RPMI8226 (cell line): ENCODE measurements at regions not wholly inside any gene's neighbourhood (a gene's known extent, or its start where the extent isn't known, plus 50 kb on each side); places are given as distances from the start of the nearest gene placed in this dataset.

Experiments used
- DNase-seq: peaks from one replicate; pipeline ENCODE4 v3.0.0-alpha.2; 2015

- no peak for DNase-seq
Observed at GRCh38 chr2:42108852-42109251, 60.3 kb upstream of the EML4 start.

DNA sequence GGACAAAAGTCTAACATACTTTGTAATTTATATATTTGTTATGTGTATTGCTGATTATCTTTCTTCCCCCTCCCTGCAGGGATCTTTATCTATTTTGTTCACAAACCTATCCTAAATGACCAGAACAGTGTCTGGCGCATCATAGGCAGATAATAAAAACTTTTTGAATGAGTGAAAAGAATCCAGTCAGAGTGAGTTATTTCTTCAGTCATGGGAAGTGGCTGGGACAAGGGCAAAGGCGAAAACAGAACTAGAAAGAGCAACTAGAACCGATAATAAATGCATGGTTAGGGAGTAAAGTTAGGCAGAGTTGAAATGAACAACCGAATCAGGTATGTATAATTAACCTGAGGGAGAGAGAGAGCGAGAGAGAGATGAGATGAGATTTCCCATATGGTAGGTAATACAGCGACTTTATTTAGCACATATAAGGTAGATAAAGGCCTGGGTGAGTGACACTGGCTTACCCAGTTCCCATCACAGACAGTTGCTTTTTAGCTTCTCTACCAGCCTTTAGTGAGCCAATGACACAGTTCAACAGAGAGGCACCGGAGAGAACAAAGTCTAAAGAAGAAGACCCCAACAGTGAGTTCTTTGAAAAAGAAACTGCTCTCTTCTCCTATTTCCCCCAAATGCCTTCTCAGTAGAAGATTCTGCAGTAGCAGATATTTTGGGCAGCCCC lies 59.1 kb upstream of the EML4 start:
- DNase-seq: no peak

GRCh38 chr2:42110641-42111322 lies 58.4 kb upstream of the EML4 start:
- no peak for DNase-seq

GRCh38 chr2:42112418-42112817 lies 56.7 kb upstream of the EML4 start:
- DNase-seq: no peak

DNA sequence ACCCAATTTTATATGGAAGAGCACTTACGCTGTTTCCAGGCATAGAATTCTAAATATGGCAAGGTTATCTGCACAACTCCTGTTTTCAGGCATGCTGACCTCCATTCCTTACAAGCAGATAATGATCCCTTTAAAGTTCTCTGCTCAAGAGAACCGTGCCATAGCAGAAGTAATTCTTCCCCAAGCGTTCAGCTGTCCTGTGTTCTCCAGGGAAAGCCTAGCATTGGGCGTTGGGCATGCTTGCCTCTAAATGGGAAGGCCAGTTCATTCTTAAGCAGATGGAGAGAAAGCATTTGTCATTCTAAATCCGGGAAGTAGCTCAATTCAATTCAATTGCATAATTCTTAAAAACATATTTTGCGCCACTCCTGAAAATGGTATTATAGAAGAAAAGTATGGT lies 55.7 kb upstream of the EML4 start:
- no peak for DNase-seq

GRCh38 chr2:42114091-42114490 lies 55.1 kb upstream of the EML4 start:
- no peak for DNase-seq

DNA sequence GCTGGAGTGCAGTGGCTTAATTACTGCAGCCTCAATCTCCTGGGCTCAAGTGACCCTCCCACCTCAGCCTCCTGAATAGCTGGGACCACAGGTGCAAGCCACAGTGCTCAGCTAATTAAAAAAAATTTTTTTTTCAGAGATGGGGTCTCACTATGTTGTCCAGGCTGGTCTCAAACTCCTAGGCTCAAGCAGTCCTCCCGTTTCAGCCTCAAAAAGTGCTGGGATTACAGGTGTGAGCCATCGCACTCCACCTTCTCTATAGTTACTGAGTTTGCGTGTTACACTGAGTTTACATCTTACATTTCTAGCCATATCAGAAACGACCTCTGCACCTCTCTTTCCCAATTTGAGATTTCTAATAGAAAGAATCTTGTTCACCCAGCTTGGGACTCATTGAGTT lies 53.6 kb upstream of the EML4 start:
- DNase-seq: no peak

- no peak for DNase-seq
Observed at GRCh38 chr2:42116195-42117181, 52.7 kb upstream of the EML4 start.

GRCh38 chr2:42117182-42117579 lies 52.0 kb upstream of the EML4 start:
- no peak for DNase-seq

GRCh38 chr2:42117923-42118753 lies 51.0 kb upstream of the EML4 start:
- DNase-seq: peak; percentile 88

DNA sequence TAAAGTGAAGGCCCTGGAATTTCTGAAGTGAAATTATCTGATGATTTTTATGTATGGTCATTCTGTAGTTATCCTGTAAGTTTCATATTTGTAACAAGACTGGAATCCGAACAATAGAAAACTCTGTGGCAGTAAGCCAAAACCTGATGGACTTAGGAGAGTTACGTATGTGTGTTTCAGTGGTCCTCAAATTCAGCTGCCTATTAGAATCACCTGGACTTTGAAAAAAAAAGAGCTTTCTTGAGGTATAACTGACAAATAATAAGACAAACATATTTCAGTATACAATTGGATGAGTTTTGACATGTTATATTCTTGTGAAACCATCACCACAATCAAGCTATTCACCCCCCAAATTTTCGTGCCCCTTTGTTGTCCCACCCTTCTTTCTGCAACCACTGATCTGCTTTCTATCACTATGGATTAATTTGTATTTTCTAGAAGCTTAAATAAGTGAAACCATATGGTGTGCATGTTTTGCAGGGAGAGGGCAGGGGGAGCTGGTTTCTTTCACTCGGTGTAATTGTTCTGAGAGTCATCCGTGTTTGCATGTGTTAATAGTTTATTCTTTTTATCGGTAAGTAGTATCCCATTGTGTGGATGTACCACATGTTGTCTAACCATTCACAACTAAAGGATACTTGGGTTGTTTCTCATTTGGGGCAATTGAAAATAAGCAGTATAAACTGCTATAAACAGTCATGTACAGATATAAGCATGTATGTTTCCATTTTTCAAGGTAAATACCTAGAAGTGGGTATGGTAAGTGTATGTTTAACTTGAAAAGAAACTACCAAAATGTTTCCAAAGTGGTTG lies 50.2 kb upstream of the EML4 start:
- no peak for DNase-seq
